OCI-LY3 (cell line): ENCODE measurements at regions not wholly inside any gene's neighbourhood (a gene's known extent, or its start where the extent isn't known, plus 50 kb on each side); places are given as distances from the start of the nearest gene placed in this dataset.

ENCODE experiments used
- H2AFZ ChIP-seq: fragments of 200-600, 300-600 bp; shearing (Covaris generic); 2 replicates; pipeline ENCODE4 v1.6.0; 2014; ENCODE audit warnings: antibody characterized with exemption, low read depth, low read length
- H3K27ac ChIP-seq: fragments of 200-600, 300-600 bp; sonication (generic); 2 replicates; pipeline ENCODE4 v1.5.1; 2014; ENCODE audit warnings: mild to moderate bottlenecking, low read length, moderate library complexity, mixed read lengths
- H3K27me3 ChIP-seq: fragments of 200-600, 300-600 bp; sonication (generic); 2 replicates; pipeline ENCODE4 v1.6.1; 2014; ENCODE audit warnings: low read depth, low read length, mixed read lengths
- H3K36me3 ChIP-seq: fragments of 200-600, 300-600 bp; sonication (generic); replicated peaks from 2 replicates; pipeline ENCODE3; 2014; ENCODE audit warnings: low read depth, low read length, mixed read lengths
- H3K4me1 ChIP-seq: fragments of 300-600, 200-600 bp; sonication (generic); 2 replicates; pipeline ENCODE4 v1.6.1; 2014; ENCODE audit warnings: low read length, mixed read lengths
- H3K4me2 ChIP-seq: fragments of 200-600, 300-600 bp; sonication (generic); 2 replicates; pipeline ENCODE4 v1.6.1; 2014; ENCODE audit warnings: low read length, mixed read lengths
- H3K4me3 ChIP-seq: fragments of 300-600, 200-600 bp; sonication (generic); 2 replicates; pipeline ENCODE4 v1.5.1; 2014; ENCODE audit warnings: antibody characterized with exemption, mild to moderate bottlenecking, low read length, moderate library complexity
- H3K79me2 ChIP-seq: fragments of 300-600, 200-600 bp; shearing (Covaris generic); 2 replicates; pipeline ENCODE4 v1.6.1; 2014; ENCODE audit warnings: mild to moderate bottlenecking, low read length, mixed read lengths
- H3K9ac ChIP-seq: fragments of 300-600, 200-600 bp; shearing (Covaris generic); 2 replicates; pipeline ENCODE4 v1.6.0; 2014; ENCODE audit warnings: mild to moderate bottlenecking, low read length, moderate library complexity
- H3K9me3 ChIP-seq: fragments of 200-600, 300-600 bp; shearing (Covaris generic); 2 replicates; pipeline ENCODE4 v1.6.1; 2014; ENCODE audit warnings: low read length, mixed read lengths; ENCODE audit not compliant: insufficient read depth
- H4K20me1 ChIP-seq: fragments of 200-600, 300-600 bp; sonication (generic); 2 replicates; pipeline ENCODE4 v1.6.1; 2016; ENCODE audit warnings: low read length, mixed read lengths; ENCODE audit not compliant: insufficient read depth
- CTCF ChIP-seq: fragments of 200-600, 300-600 bp; sonication (generic); IDR thresholded peaks from 2 replicates; pipeline ENCODE4 v1.5.1; 2014; ENCODE audit warnings: antibody characterized with exemption, low read length, low read depth
- EZH2phosphoT487 ChIP-seq: fragments of 200-600 bp; shearing (Covaris generic); IDR thresholded peaks from 2 replicates; pipeline ENCODE4 v1.6.1; 2018; ENCODE audit warnings: antibody characterized with exemption, mixed run types, low read depth

- no peaks in the 10 kb centered on the region for H4K20me1 ChIP-seq
- H2AFZ ChIP-seq, result no peak overlapping the region
- no peaks in the 10 kb centered on the region for H3K9me3 ChIP-seq
- no peaks in the 10 kb centered on the region for H3K36me3 ChIP-seq
- H3K79me2 ChIP-seq, result no peaks in the 10 kb centered on the region
- no peaks in the 10 kb centered on the region for H3K4me1 ChIP-seq
- no peak overlapping the region for H3K4me2 ChIP-seq
- TF ChIP-seq EZH2phosphoT487 (no peak), CTCF (no peak)
- no peaks in the 10 kb centered on the region for H3K27me3 ChIP-seq
- no peak overlapping the region for H3K4me3 ChIP-seq
- H3K9ac ChIP-seq, result no peak overlapping the region
- H3K27ac ChIP-seq, result no peak overlapping the region
These were observed 422.6 kb downstream of the MAN2A1 start for GRCh38 chr5:110112348-110112747.

- TF ChIP-seq EZH2phosphoT487 (no peak), CTCF (no peak)
- Histone ChIP-seq H3K79me2 (no peaks in the 10 kb centered on the region), H3K4me1 (no peaks in the 10 kb centered on the region), H3K27ac (no peak overlapping the region), H3K36me3 (no peaks in the 10 kb centered on the region), H3K9me3 (no peaks in the 10 kb centered on the region), H4K20me1 (no peaks in the 10 kb centered on the region), H3K27me3 (no peaks in the 10 kb centered on the region), H3K9ac (no peak overlapping the region), H3K4me2 (no peak overlapping the region), H2AFZ (no peak overlapping the region), H3K4me3 (no peak overlapping the region)
These were observed 425.8 kb downstream of the MAN2A1 start for GRCh38 chr5:110115503-110115902.

DNA sequence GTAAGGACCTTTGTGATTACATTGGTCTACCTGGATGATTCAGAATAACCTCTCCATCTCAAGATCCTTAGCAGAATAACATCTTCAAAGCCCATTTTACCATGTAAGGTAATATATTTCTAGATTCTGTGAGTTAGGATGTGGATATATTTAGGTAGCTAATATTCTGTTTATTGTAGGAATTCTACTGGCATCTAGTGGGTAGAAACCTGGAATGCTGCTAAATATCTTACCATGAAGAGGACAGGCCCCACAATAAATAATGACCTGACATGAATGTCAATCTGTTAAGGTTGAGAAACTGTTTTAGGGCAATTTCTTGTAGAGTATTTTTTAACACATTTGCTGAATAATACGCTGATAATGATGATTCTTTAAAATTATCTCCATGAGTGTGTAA is 426.8 kb downstream of the MAN2A1 start:
- Histone ChIP-seq H3K9me3 (no peaks in the 10 kb centered on the region), H3K27ac (no peak overlapping the region), H3K79me2 (no peaks in the 10 kb centered on the region), H3K4me1 (no peaks in the 10 kb centered on the region), H3K4me3 (no peak overlapping the region), H3K27me3 (no peaks in the 10 kb centered on the region), H2AFZ (no peak overlapping the region), H3K36me3 (no peaks in the 10 kb centered on the region), H3K9ac (no peak overlapping the region), H4K20me1 (no peaks in the 10 kb centered on the region), H3K4me2 (no peak overlapping the region)
- TF ChIP-seq CTCF (no peak), EZH2phosphoT487 (no peak)

GRCh38 chr5:110134963-110135935 is 445.5 kb downstream of the MAN2A1 start:
- no peaks in the 10 kb centered on the region for H3K9me3 ChIP-seq
- H3K9ac ChIP-seq, result no peak overlapping the region
- no peak overlapping the region for H3K27ac ChIP-seq
- H3K4me1 ChIP-seq, result peaks cover 11% of the 10 kb centered on the region; the same call in 1 of the 2 replicates
- no peaks in the 10 kb centered on the region for H4K20me1 ChIP-seq
- H2AFZ ChIP-seq, result no peak overlapping the region
- TF ChIP-seq CTCF (no peak), EZH2phosphoT487 (no peak)
- no peaks in the 10 kb centered on the region for H3K27me3 ChIP-seq
- no peaks in the 10 kb centered on the region for H3K79me2 ChIP-seq
- H3K36me3 ChIP-seq, result no peaks in the 10 kb centered on the region
- H3K4me2 ChIP-seq, result no peak overlapping the region
- no peak overlapping the region for H3K4me3 ChIP-seq
